ENCODE measurements at regions not wholly inside any gene's neighbourhood (a gene's known extent, or its start where the extent isn't known, plus 50 kb on each side); places are given as distances from the start of the nearest gene placed in this dataset.
"Not testable (repeated sequence)": the region's sequence is repeated elsewhere in the genome, so short reads cannot be mapped to it uniquely, and the experiment has no call there.

GRCh38 chr2:113575721-113576120, 51.3 kb upstream of the RABL2A start:
- not testable (repeated sequence) for H3K36me3 ChIP-seq (ENCODE audit: control insufficient read depth in 2 of 2, insufficient read depth in 2 of 2, low read length in 1 of 2); H3K4me3 ChIP-seq (ENCODE audit: low read length in 2 of 2); H3K9me3 ChIP-seq (ENCODE audit: control insufficient read depth in 2 of 2, insufficient read depth in 1 of 2, low read length in 1 of 2); H3K27ac ChIP-seq (ENCODE audit: low read depth in 1 of 2, low read length in 1 of 2); H3K4me1 ChIP-seq (ENCODE audit: control insufficient read depth in 2 of 2, insufficient read depth in 2 of 2, low read length in 2 of 2); H3K27me3 ChIP-seq (ENCODE audit: control insufficient read depth in 2 of 2, insufficient read depth in 1 of 2, low read length in 1 of 2); DNase-seq (ENCODE audit: low read depth in 6 of 9, low spot score in 9 of 9)
- 100% methylated on average over 2 of the region's 4 CpGs for WGBS

- H3K9me3 ChIP-seq (ENCODE audit: control insufficient read depth in 2 of 2, insufficient read depth in 1 of 2, low read length in 1 of 2); H3K27me3 ChIP-seq (ENCODE audit: control insufficient read depth in 2 of 2, insufficient read depth in 1 of 2, low read length in 1 of 2); DNase-seq (ENCODE audit: low read depth in 6 of 9, low spot score in 9 of 9); H3K4me1 ChIP-seq (ENCODE audit: control insufficient read depth in 2 of 2, insufficient read depth in 2 of 2, low read length in 2 of 2); H3K27ac ChIP-seq (ENCODE audit: low read depth in 1 of 2, low read length in 1 of 2); H3K4me3 ChIP-seq (ENCODE audit: low read length in 2 of 2); H3K36me3 ChIP-seq (ENCODE audit: control insufficient read depth in 2 of 2, insufficient read depth in 2 of 2, low read length in 1 of 2): not testable (repeated sequence)
- WGBS = 90% methylated on average over 8 of the region's 8 CpGs
These were observed 50.7 kb upstream of the RABL2A start for GRCh38 chr2:113576353-113576752.
